ENCODE measurements at regions not wholly inside any gene's neighbourhood (a gene's known extent, or its start where the extent isn't known, plus 50 kb on each side); places are given as distances from the start of the nearest gene placed in this dataset.

- 63 to 85% (median 79%) methylated on average over 1 of the region's 1 CpG for WGBS, 5 donors
- no peaks in the 10 kb centered on the region for H3K4me1 ChIP-seq
- intact Hi-C loops (cut with DNase I; ENCODE audit: low total_unique reads) = no loop called here
- peaks cover 0 to 9% (median 0%) of the 10 kb centered on the region in 8 donors for H3K9me3 ChIP-seq
- TF ChIP-seq POLR2AphosphoS5 (IDR thresholded peaks at IDR 0.05) (no peak), POLR2A (IDR thresholded peaks at IDR 0.05) (no peak)
- TF ChIP-seq, protein P1, sequence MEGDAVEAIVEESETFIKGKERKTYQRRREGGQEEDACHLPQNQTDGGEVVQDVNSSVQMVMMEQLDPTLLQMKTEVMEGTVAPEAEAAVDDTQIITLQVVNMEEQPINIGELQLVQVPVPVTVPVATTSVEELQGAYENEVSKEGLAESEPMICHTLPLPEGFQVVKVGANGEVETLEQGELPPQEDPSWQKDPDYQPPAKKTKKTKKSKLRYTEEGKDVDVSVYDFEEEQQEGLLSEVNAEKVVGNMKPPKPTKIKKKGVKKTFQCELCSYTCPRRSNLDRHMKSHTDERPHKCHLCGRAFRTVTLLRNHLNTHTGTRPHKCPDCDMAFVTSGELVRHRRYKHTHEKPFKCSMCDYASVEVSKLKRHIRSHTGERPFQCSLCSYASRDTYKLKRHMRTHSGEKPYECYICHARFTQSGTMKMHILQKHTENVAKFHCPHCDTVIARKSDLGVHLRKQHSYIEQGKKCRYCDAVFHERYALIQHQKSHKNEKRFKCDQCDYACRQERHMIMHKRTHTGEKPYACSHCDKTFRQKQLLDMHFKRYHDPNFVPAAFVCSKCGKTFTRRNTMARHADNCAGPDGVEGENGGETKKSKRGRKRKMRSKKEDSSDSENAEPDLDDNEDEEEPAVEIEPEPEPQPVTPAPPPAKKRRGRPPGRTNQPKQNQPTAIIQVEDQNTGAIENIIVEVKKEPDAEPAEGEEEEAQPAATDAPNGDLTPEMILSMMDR (IDR thresholded peaks at IDR 0.05 in 8 of 11, conservative IDR thresholded peaks at IDR 0.05 in 3 of 11) = no peak
- no peak for DNase-seq
- no peak overlapping the region for H3K4me3 ChIP-seq
- no peaks in the 10 kb centered on the region for H3K36me3 ChIP-seq
- H3K27ac ChIP-seq = no peak overlapping the region
- no peaks in the 10 kb centered on the region for H3K27me3 ChIP-seq (replicated peaks in 1 of 7)
These were observed 397.6 kb upstream of the TMTC1 start for GRCh38 chr12:30181334-30181733.

- H3K4me3 ChIP-seq = no peak overlapping the region
- no peaks in the 10 kb centered on the region for H3K27me3 ChIP-seq (replicated peaks in 1 of 7)
- no peaks in the 10 kb centered on the region for H3K4me1 ChIP-seq
- H3K9me3 ChIP-seq = peaks cover 0 to 9% (median 0%) of the 10 kb centered on the region in 8 donors
- TF ChIP-seq POLR2A (IDR thresholded peaks at IDR 0.05) (no peak), POLR2AphosphoS5 (IDR thresholded peaks at IDR 0.05) (no peak)
- TF ChIP-seq, protein P1 (IDR thresholded peaks at IDR 0.05 in 8 of 11, conservative IDR thresholded peaks at IDR 0.05 in 3 of 11) = no peak
- intact Hi-C loops (cut with DNase I; ENCODE audit: low total_unique reads) = no loop called here
- no peak overlapping the region for H3K27ac ChIP-seq
- DNase-seq = no peak
- no peaks in the 10 kb centered on the region for H3K36me3 ChIP-seq
These were observed 396.9 kb upstream of the TMTC1 start for GRCh38 chr12:30180602-30181001.

DNA sequence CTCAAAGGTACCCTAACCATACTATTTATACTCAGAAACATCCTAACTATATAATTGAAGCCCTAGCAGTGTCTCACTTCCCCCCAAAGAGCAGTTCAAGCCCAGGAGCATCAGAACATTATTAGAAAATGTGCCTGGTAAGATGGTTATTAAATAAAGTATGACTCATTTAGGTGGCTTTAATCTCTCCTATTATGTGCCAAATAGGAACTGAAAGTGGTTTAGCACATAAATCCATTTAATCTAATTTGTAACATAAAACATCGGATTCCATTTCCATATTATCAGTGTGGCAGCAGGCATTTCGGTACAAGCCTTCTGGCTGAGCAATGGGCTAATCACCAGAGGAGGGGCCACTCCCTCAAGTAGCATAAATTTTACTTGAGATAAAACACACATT, 395.2 kb upstream of the TMTC1 start:
- Histone ChIP-seq H3K4me3 (no peak overlapping the region), H3K36me3 (no peaks in the 10 kb centered on the region), H3K4me1 (no peaks in the 10 kb centered on the region), H3K27me3 (replicated peaks in 1 of 7) (no peaks in the 10 kb centered on the region), H3K27ac (no peak overlapping the region), H3K9me3 (peaks cover 0 to 9% (median 0%) of the 10 kb centered on the region in 8 donors)
- intact Hi-C loops (cut with DNase I; ENCODE audit: low total_unique reads) = no loop called here
- no peak for TF ChIP-seq POLR2A (IDR thresholded peaks at IDR 0.05)
- TF ChIP-seq, protein P1 (IDR thresholded peaks at IDR 0.05 in 8 of 11, conservative IDR thresholded peaks at IDR 0.05 in 3 of 11) = no peak
- TF ChIP-seq POLR2AphosphoS5 (IDR thresholded peaks at IDR 0.05) = no peak
- 83 to 94% (median 87%) methylated on average over 2 of the region's 2 CpGs for WGBS, 5 donors
- no peak for DNase-seq

DNA sequence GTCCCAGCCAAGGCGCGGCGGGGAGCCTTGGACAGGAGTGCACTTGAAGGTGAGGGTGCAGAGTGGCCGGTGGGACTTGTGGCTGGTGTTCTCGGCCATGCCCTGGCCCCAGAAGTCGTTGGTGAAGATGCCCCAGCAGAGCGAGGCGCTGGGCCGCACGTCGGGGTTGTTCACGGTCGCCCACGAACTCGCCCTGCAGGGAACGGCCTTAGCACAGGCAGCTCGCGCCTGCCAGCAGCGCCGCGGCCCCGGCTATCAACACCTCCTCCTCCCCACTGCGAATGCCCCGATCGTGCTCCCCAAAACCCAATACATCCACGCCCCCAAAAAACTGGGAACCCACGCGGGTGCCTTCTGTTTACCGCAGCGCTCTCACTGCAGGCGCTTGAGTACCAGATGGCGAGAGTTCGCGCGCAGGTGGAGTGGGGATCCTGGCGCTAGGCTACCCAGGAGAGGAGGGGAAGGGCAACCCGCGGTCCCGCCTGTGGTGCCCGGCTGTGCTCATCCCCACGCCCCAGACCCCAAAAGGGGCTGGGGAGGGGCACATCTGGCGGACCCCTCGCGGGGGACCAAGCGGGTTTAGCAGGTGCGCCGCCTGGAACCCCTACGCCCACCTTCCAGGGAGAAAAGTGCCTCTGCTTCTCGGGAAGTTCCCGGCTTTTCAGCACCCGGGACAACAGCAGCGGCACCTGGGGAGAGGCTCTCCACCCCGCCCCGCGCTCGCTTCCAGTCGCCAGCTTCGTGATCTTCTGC, 386.3 kb upstream of the TMTC1 start:
- WGBS, 5 donors = 11 to 21% (median 16%) methylated on average over 40 to 58 of the region's 58 CpGs

More for the DNA sequence above, 386.3 kb upstream of the TMTC1 start:
- Histone ChIP-seq H3K4me1 (no peaks in the 10 kb centered on the region), H3K9me3 (peaks cover 0 to 13% (median 0%) of the 10 kb centered on the region in 8 donors), H3K4me3 (peak overlapping the region in 1 of 8 donors; percentile 9), H3K27me3 (replicated peaks in 1 of 7) (peaks cover 0 to 31% (median 8%) of the 10 kb centered on the region in 7 donors), H3K27ac (no peak overlapping the region), H3K36me3 (no peaks in the 10 kb centered on the region)
- DNase-seq = no peak
- intact Hi-C loops (cut with DNase I; ENCODE audit: low total_unique reads) = no loop called here
- no peak for TF ChIP-seq POLR2AphosphoS5 (IDR thresholded peaks at IDR 0.05)

All from spleen (tissue), 11 donors.